Activated CD4-positive, alpha-beta T cell treated with anti-CD3 and anti-CD28 coated beads, Interleukin-2, amount 10 ng/mL, durations not matched to agents 7 days and 5 days (primary cell): ENCODE measurements at regions not wholly inside any gene's neighbourhood (a gene's known extent, or its start where the extent isn't known, plus 50 kb on each side); places are given as distances from the start of the nearest gene placed in this dataset.
"Not testable (repeated sequence)": the region's sequence is repeated elsewhere in the genome, so short reads cannot be mapped to it uniquely, and the experiment has no call there.

ENCODE experiments used
- CTCF ChIA-PET: fragments of 350-600 bp; sonication (Branson Sonifier 250); formaldehyde crosslinking; loops from one replicate; lab custom pipeline; 2021; ENCODE audit warnings: antibody characterized with exemption; lab: Charles Lee
- POLR2A ChIA-PET: fragments of 350-600 bp; sonication (Branson Sonifier 250); formaldehyde crosslinking; loops from one replicate; lab custom pipeline; 2021; ENCODE audit warnings: antibody characterized with exemption; lab: Charles Lee
- DNase-seq: peaks from one replicate; pipeline ENCODE4 v3.0.0-alpha.2; 2020
- H3K27ac Mint-ChIP-seq: one replicate; pipeline ENCODE4 v1.8.0; 2021; ENCODE audit warnings: mild to moderate bottlenecking, moderate library complexity, mixed read lengths
- H3K27me3 Mint-ChIP-seq: one replicate; pipeline ENCODE4 v1.8.0; 2021; ENCODE audit warnings: mixed read lengths
- H3K36me3 Mint-ChIP-seq: one replicate; pipeline ENCODE4 v1.8.0; 2021; ENCODE audit warnings: low read depth, mixed read lengths
- H3K4me1 Mint-ChIP-seq: one replicate; pipeline ENCODE4 v1.8.0; 2021; ENCODE audit warnings: mixed read lengths
- H3K4me3 Mint-ChIP-seq: one replicate; pipeline ENCODE4 v1.8.0; 2021; ENCODE audit warnings: mild to moderate bottlenecking, moderate library complexity, mixed read lengths
- H3K9me3 Mint-ChIP-seq: one replicate; pipeline ENCODE4 v1.8.0; 2021; ENCODE audit warnings: mixed read lengths

DNA sequence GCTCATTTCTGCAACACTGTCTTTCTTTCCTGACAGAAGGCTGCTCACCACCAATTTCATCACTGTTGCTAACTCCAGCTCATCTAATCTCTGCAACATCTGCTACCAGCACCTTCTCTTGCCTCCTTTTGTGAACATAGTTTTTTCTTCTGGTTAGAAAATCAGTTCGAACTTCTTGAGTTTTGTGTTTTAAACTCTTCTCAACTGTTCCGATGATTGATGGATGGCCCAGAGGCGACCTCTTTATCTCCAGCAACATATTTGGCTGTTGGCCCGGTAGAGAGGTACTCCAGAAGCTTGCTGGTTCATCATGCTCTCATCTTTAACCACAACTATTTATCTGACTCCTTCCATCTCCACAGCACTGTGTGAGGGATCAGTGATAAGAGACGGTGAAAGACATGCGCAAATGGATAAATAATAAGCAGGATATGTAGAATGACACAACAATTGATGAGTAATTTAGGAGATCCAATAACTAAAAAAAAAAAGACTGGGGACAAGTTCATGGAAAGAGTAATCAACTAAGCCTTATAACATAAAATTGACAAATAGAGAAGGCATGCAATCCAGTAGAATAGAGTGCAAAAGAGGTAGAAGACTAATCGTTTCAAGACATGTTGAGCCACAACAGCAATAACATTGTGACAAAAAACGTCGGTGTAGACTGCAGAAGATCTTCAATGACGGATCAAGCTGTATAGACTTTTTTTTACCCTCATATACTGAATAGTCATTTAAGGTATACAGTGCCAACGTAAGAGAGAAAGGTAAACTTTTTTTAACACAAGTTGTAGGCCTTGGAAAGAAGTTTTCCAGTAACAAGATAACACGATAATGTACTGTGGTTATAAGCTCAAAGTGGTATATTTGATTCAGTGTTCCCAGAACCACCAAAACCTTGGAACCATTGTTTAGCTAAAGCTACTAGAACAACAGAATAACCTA, 152.2 kb downstream of the CRPPA start:
- Mint-ChIP-seq H3K4me3 (no peak overlapping the region), H3K4me1 (no peaks in the 10 kb centered on the region), H3K27me3 (no peaks in the 10 kb centered on the region), H3K27ac (no peak overlapping the region), H3K36me3 (no peaks in the 10 kb centered on the region), H3K9me3 (no peaks in the 10 kb centered on the region)
- no peak for DNase-seq
- ChIA-PET POLR2A (no interaction called here), CTCF (no interaction called here)

DNA sequence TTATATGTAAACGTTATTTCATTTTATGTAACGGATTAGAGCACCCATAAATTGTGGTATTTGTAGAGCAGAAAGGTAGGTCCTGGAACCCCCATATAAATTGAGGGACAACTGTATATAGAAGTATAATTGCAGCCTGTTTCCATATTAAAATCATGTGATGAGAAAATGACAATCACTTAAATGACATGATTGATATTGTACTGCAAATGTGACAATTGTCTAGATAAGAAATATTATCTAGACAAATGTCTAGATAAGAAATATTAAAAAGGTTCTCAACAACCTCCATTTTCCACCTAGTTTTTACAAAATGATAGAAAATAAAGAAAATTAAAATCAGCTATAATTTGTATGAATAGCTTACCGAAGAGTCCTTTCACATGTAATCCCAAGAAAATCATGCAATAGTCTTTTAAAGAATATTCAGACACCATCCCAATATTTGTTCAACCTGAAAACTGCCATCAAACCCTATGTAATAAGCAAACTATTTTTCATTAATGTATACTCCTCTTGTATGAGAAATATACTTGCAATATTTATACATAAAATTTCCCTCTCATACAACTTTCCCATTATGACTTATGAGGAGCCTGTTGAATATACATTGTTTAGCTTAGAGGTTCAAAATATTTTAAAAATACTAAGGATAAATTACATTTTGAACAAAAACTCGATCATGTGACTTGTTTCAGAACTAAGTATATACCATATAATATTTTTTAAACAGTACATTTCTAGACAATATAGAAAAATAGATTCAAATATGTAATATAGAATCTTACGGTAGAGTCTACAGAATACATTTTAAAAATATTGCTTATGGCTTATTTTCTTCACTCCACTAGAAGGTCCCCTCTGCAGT, 153.2 kb downstream of the CRPPA start:
- DNase-seq = no peak
- H3K27ac Mint-ChIP-seq = no peak overlapping the region
- no peaks in the 10 kb centered on the region for H3K4me1 Mint-ChIP-seq
- H3K4me3 Mint-ChIP-seq = no peak overlapping the region
- POLR2A ChIA-PET = no interaction called here
- no peaks in the 10 kb centered on the region for H3K27me3 Mint-ChIP-seq
- H3K9me3 Mint-ChIP-seq = no peaks in the 10 kb centered on the region
- H3K36me3 Mint-ChIP-seq = no peaks in the 10 kb centered on the region
- CTCF ChIA-PET = no interaction called here

DNA sequence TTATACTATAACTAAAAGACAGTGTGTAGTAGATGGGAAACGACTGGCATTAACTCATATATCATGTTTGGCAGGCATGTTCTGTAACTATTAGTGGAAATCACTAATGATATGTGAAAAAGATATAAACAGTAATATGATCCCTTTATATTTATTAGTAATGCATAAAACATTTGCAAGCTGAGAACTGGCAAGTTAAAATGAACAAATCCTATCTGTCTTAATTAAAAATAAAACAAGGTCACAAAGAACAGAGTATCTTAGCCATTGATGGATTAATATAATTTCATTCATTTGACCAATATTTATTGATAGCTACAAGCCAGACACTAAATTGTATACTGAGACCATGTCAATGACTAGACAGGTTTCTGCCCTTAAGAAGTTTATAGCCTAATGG, 154.5 kb downstream of the CRPPA start:
- CTCF ChIA-PET = no interaction called here
- Mint-ChIP-seq H3K9me3 (no peaks in the 10 kb centered on the region), H3K27me3 (no peaks in the 10 kb centered on the region), H3K27ac (no peak overlapping the region), H3K4me1 (no peaks in the 10 kb centered on the region), H3K4me3 (no peak overlapping the region), H3K36me3 (no peaks in the 10 kb centered on the region)
- POLR2A ChIA-PET = no interaction called here
- DNase-seq = no peak

GRCh38 chr7:16266470-16266869, 154.9 kb downstream of the CRPPA start:
- DNase-seq, H3K27ac Mint-ChIP-seq, H3K36me3 Mint-ChIP-seq, POLR2A ChIA-PET, H3K4me1 Mint-ChIP-seq, CTCF ChIA-PET, H3K9me3 Mint-ChIP-seq, H3K4me3 Mint-ChIP-seq, H3K27me3 Mint-ChIP-seq: not testable (repeated sequence)

DNA sequence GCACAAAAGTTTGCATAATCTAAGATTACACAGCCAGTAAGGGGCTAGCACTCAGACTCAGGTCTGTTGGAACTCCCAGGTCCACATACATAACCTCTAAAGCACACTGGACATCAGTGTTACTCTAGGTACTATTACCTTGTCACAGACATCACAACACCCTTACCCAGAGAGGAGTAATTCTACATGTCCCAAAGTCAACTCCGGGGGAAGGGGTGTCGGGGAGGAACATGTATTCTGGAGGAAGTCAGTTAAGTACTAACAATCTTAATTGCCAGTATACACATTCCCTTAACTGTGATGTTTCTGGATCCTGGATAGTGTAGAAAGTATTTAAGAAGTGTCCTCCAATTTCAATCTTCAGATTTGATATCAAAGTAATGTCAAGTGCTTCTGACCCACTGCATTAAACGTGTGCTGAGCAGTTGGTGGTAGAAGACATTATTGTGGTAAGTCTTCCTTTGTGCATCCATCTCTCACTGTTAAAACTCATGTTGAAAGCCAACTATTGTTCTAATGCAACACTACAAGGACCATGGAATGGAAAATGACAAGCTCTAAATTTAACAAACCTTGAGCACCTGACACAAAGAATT, 155.4 kb downstream of the CRPPA start:
- ChIA-PET CTCF (no interaction called here), POLR2A (no interaction called here)
- no peaks in the 10 kb centered on the region for H3K9me3 Mint-ChIP-seq
- no peak overlapping the region for H3K4me3 Mint-ChIP-seq
- no peaks in the 10 kb centered on the region for H3K36me3 Mint-ChIP-seq
- H3K27me3 Mint-ChIP-seq = no peaks in the 10 kb centered on the region
- H3K27ac Mint-ChIP-seq = no peak overlapping the region
- no peaks in the 10 kb centered on the region for H3K4me1 Mint-ChIP-seq
- no peak for DNase-seq

GRCh38 chr7:16264823-16265804, 156.2 kb downstream of the CRPPA start:
- H3K4me1 Mint-ChIP-seq = no peaks in the 10 kb centered on the region
- ChIA-PET POLR2A (no interaction called here), CTCF (no interaction called here)
- no peak overlapping the region for H3K27ac Mint-ChIP-seq
- H3K36me3 Mint-ChIP-seq = no peaks in the 10 kb centered on the region
- H3K4me3 Mint-ChIP-seq = no peak overlapping the region
- H3K27me3 Mint-ChIP-seq = no peaks in the 10 kb centered on the region
- no peaks in the 10 kb centered on the region for H3K9me3 Mint-ChIP-seq
- DNase-seq = no peak

GRCh38 chr7:16264036-16264819, 157.1 kb downstream of the CRPPA start:
- no peak overlapping the region for H3K4me3 Mint-ChIP-seq
- H3K27ac Mint-ChIP-seq = no peak overlapping the region
- ChIA-PET CTCF (no interaction called here), POLR2A (no interaction called here)
- no peaks in the 10 kb centered on the region for H3K27me3 Mint-ChIP-seq
- no peaks in the 10 kb centered on the region for H3K4me1 Mint-ChIP-seq
- H3K36me3 Mint-ChIP-seq = no peaks in the 10 kb centered on the region
- no peak for DNase-seq
- H3K9me3 Mint-ChIP-seq = no peaks in the 10 kb centered on the region

DNA sequence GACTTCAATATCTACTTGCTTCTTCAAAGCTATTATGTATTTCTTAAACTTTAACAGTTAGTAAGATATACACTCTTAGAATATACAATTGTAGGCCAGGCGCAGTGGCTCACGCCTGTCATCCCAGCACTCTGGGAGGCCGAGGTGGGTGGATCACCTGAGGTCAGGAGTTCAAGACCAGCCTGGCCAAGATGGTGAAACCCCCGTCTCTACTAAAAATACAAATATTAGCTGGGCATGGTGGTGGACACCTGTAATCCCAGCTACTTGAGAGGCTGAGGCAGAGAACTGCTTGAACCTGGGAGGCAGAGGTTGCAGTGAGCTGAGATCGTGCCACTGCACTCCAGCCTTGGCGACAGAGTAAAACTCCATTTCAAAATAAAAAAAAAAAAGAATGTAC, 158.0 kb downstream of the CRPPA start:
- H3K27ac Mint-ChIP-seq, H3K27me3 Mint-ChIP-seq, POLR2A ChIA-PET, CTCF ChIA-PET, H3K9me3 Mint-ChIP-seq, H3K4me1 Mint-ChIP-seq, DNase-seq, H3K4me3 Mint-ChIP-seq, H3K36me3 Mint-ChIP-seq: not testable (repeated sequence)

GRCh38 chr7:16261654-16262053, 159.7 kb downstream of the CRPPA start:
- H3K4me1 Mint-ChIP-seq = no peaks in the 10 kb centered on the region
- H3K9me3 Mint-ChIP-seq = no peaks in the 10 kb centered on the region
- no peak overlapping the region for H3K27ac Mint-ChIP-seq
- no peak overlapping the region for H3K4me3 Mint-ChIP-seq
- H3K36me3 Mint-ChIP-seq = no peaks in the 10 kb centered on the region
- no peaks in the 10 kb centered on the region for H3K27me3 Mint-ChIP-seq
- DNase-seq = no peak
- ChIA-PET CTCF (no interaction called here), POLR2A (no interaction called here)

DNA sequence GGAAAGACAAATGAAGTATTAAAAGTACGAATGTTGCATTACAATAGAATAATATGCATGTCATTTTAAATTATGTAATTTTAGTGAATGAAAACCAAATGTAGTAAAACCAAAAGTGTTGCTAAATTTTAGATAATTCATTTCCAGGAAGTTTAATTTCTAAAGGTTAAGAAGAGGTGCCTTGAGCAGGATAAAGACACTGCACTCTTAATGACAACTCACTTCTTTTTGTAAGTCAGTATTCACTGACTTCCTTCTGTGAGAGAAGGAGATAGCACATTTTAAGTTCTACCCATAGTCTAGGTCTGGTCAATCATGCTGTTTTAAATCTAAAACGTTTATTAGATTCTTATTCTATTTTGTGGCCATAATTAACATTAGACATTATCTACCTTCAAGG, 160.2 kb downstream of the CRPPA start:
- ChIA-PET POLR2A (no interaction called here), CTCF (no interaction called here)
- H3K27me3 Mint-ChIP-seq = no peaks in the 10 kb centered on the region
- DNase-seq = no peak
- H3K36me3 Mint-ChIP-seq = no peaks in the 10 kb centered on the region
- no peak overlapping the region for H3K4me3 Mint-ChIP-seq
- no peaks in the 10 kb centered on the region for H3K4me1 Mint-ChIP-seq
- H3K9me3 Mint-ChIP-seq = no peaks in the 10 kb centered on the region
- H3K27ac Mint-ChIP-seq = no peak overlapping the region

- no peak overlapping the region for H3K4me3 Mint-ChIP-seq
- no peaks in the 10 kb centered on the region for H3K4me1 Mint-ChIP-seq
- CTCF ChIA-PET = no interaction called here
Observed at GRCh38 chr7:16260236-16260728, 161.1 kb downstream of the CRPPA start.

More at GRCh38 chr7:16260236-16260728, 161.1 kb downstream of the CRPPA start:
- Mint-ChIP-seq H3K36me3 (no peaks in the 10 kb centered on the region), H3K27me3 (no peaks in the 10 kb centered on the region), H3K27ac (no peak overlapping the region), H3K9me3 (no peaks in the 10 kb centered on the region)
- POLR2A ChIA-PET = no interaction called here
- no peak for DNase-seq
